Thyroid gland (tissue), 4 donors: ENCODE measurements at regions not wholly inside any gene's neighbourhood (a gene's known extent, or its start where the extent isn't known, plus 50 kb on each side); places are given as distances from the start of the nearest gene placed in this dataset.

ENCODE experiments used
- DNase-seq, 2 donors: peaks; one replicate each; pipeline ENCODE4 v3.0.0-alpha.2; 2019
- H3K27ac ChIP-seq, 3 donors: fragments of 200-600 bp; sonication (generic); 1 replicate in 2 of 3; 2 replicates in 1 of 3; pipeline ENCODE4 v1.5.1; 2016 to 2019; ENCODE audit warnings: mild to moderate bottlenecking in 1 of 3, moderate library complexity in 1 of 3
- H3K27me3 ChIP-seq: fragments of 200-600 bp; sonication (generic); one replicate; pipeline ENCODE4 v1.5.1; 2019
- H3K36me3 ChIP-seq, 2 donors: fragments of 200-600 bp; sonication (generic); one replicate each; pipeline ENCODE4 v1.5.1; 2016 to 2019
- H3K4me1 ChIP-seq, 2 donors: fragments of 200-600 bp; sonication (generic); one replicate each; pipeline ENCODE4 v1.5.1; 2017 to 2019
- H3K4me3 ChIP-seq, 3 donors: fragments of 200-600 bp; sonication (generic); replicated peaks in 1 of 3; 1 replicate in 2 of 3; 2 replicates in 1 of 3; pipeline ENCODE4 v1.5.1; 2016; ENCODE audit warnings: mild to moderate bottlenecking in 1 of 3
- H3K9me3 ChIP-seq: fragments of 200-600 bp; sonication (generic); one replicate; pipeline ENCODE4 v1.5.1; 2017
- POLR2A ChIP-seq, 2 donors: fragments of 450-650 bp; IDR thresholded peaks; one replicate each; pipeline ENCODE4 v1.6.1; 2017; ENCODE audit warnings: antibody characterized with exemption in 2 of 2, mild to moderate bottlenecking in 2 of 2, moderate library complexity in 1 of 2
- WGBS, 2 donors: methylation state at CpG; one replicate each; pipeline ENCODE4 v1.1.5; 2017; 5-methylcytosine and 5-hydroxymethylcytosine counted together
- intact Hi-C: fragments of 100-400 bp; cut with DNase I; formaldehyde crosslinking; loops from one replicate; pipeline ENCODE4 v1.15.1; 2023
- TF ChIP-seq, protein P1 (sequence below), 6 experiments: fragments of 200-600 bp in 3 of 6; fragments of 450-650 bp in 3 of 6; sonication (generic) in 3 of 6; IDR thresholded peaks; one replicate each; pipeline ENCODE4 v1.5.1; 2016 to 2019; ENCODE audit warnings: antibody characterized with exemption in 6 of 6, mild to moderate bottlenecking in 2 of 6, inconsistent platforms in 1 of 6, moderate library complexity in 1 of 6

DNA sequence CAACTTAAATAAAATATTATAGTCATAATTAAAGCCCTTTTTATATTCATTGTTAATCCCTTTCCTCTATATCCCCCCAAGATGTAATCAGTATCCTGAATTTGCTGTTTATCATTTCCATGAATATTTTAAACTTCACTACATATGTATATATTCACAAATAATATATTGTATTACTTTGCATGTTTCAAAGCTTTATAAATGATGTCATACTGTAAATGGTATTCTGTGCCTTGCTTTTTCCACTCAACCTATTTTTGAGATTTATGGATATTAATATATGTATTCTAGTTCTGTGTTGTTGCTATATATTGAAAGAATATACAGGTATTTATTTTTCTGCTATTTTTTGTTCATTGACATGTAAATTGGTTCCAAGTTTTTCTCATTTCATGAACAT is 173.1 kb downstream of the CCDC71L start:
- TF ChIP-seq, protein P1, sequence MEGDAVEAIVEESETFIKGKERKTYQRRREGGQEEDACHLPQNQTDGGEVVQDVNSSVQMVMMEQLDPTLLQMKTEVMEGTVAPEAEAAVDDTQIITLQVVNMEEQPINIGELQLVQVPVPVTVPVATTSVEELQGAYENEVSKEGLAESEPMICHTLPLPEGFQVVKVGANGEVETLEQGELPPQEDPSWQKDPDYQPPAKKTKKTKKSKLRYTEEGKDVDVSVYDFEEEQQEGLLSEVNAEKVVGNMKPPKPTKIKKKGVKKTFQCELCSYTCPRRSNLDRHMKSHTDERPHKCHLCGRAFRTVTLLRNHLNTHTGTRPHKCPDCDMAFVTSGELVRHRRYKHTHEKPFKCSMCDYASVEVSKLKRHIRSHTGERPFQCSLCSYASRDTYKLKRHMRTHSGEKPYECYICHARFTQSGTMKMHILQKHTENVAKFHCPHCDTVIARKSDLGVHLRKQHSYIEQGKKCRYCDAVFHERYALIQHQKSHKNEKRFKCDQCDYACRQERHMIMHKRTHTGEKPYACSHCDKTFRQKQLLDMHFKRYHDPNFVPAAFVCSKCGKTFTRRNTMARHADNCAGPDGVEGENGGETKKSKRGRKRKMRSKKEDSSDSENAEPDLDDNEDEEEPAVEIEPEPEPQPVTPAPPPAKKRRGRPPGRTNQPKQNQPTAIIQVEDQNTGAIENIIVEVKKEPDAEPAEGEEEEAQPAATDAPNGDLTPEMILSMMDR (IDR thresholded peaks at IDR 0.05), result no peak
- TF ChIP-seq POLR2A (IDR thresholded peaks at IDR 0.05), result no peak
- H3K36me3 ChIP-seq, result no peaks in the 10 kb centered on the region
- no peak overlapping the region for H3K4me3 ChIP-seq
- DNase-seq, result no peak
- no peaks in the 10 kb centered on the region for H3K27me3 ChIP-seq
- peaks cover 5 to 22% of the 10 kb centered on the region in 2 donors for H3K4me1 ChIP-seq
- H3K9me3 ChIP-seq, result no peaks in the 10 kb centered on the region
- no peak overlapping the region for H3K27ac ChIP-seq
- intact Hi-C loops, result no loop called here

DNA sequence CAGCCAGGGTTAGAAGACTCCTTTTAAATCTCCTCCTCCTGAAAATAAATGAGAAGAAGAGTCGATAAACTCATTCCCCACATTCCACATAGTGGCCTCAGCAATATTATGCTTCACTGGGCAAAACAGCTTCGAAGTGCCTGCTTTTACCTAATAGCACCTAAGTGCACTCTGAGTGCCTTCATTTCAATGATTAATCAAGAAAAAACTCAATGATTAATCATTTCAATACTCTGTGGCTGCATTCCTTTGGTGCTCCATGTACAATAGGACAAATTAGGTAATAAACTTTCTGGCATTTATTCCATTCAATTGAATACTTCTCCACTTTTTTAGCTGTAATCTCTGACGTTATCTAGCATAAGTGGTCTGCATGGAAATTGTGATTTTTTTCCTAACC is 174.6 kb downstream of the CCDC71L start:
- Histone ChIP-seq H3K27me3 (no peaks in the 10 kb centered on the region), H3K27ac (no peak overlapping the region), H3K36me3 (no peaks in the 10 kb centered on the region), H3K4me3 (no peak overlapping the region), H3K4me1 (peaks cover 5 to 22% of the 10 kb centered on the region in 2 donors), H3K9me3 (no peaks in the 10 kb centered on the region)
- 25 to 28% methylated on average over 3 of the region's 3 CpGs for WGBS, 2 donors
- DNase-seq, result no peak
- TF ChIP-seq, protein P1 (IDR thresholded peaks at IDR 0.05), result no peak
- no peak for TF ChIP-seq POLR2A (IDR thresholded peaks at IDR 0.05)
- intact Hi-C loops, result no loop called here

DNA sequence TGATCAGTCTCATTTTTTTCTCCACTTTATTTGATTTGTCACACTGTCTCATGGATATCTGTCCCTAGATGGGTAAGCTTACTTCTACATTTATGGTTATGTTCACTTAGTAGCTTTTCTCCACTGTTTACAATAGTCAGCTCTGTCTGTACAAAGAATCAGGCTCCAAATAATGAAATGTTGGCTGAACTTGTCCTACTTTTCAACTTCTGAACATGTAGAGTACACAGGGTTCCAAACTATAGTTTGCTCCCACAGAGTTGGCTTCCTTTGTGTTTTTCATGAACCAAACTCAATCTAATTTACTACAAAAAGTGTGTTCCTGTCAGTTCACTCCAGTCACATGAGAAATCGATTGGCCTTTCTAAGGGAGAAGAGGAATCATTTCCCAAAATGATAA is 175.0 kb downstream of the CCDC71L start:
- Histone ChIP-seq H3K4me3 (no peak overlapping the region), H3K27me3 (no peaks in the 10 kb centered on the region), H3K9me3 (no peaks in the 10 kb centered on the region), H3K4me1 (peaks cover 5 to 22% of the 10 kb centered on the region in 2 donors), H3K27ac (no peak overlapping the region), H3K36me3 (no peaks in the 10 kb centered on the region)
- intact Hi-C loops, result no loop called here
- 56 to 61% methylated on average over 1 of the region's 1 CpG for WGBS, 2 donors
- TF ChIP-seq, protein P1 (IDR thresholded peaks at IDR 0.05), result no peak
- TF ChIP-seq POLR2A (IDR thresholded peaks at IDR 0.05), result no peak
- no peak for DNase-seq

DNA sequence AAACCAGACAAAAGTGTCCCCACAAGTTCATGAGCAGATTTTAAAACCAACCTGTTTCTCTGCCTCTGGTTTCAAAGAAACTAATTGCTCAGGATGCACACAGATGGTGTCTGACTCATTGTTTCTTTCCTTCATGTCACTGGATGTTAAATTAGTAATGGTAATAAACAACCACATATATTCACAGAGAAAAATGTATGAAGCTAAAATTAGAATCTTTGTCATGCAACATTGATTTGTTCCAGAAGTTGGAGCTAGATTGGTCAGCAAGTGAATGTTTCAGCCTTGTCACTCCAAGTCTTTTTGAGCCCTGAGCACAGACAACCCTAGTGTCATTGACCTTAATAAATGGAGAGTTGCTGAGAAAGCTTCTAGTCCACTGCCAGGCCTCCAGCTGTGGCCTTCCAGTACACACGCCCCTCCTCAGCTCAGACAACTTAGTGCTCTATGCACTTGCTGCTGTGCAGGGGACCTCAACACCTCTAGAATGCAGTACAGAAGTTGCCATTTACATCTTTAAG is 175.9 kb downstream of the CCDC71L start:
- WGBS, 2 donors, result 89 to 90% methylated on average over 1 of the region's 1 CpG
- H3K36me3 ChIP-seq, result no peaks in the 10 kb centered on the region
- H3K27me3 ChIP-seq, result no peaks in the 10 kb centered on the region
- H3K4me3 ChIP-seq, result no peak overlapping the region
- no peak overlapping the region for H3K27ac ChIP-seq
- intact Hi-C loops, result no loop called here
- no peaks in the 10 kb centered on the region for H3K9me3 ChIP-seq
- peaks cover 5 to 22% of the 10 kb centered on the region in 2 donors for H3K4me1 ChIP-seq
- no peak for DNase-seq
- no peak for TF ChIP-seq POLR2A (IDR thresholded peaks at IDR 0.05)

DNA sequence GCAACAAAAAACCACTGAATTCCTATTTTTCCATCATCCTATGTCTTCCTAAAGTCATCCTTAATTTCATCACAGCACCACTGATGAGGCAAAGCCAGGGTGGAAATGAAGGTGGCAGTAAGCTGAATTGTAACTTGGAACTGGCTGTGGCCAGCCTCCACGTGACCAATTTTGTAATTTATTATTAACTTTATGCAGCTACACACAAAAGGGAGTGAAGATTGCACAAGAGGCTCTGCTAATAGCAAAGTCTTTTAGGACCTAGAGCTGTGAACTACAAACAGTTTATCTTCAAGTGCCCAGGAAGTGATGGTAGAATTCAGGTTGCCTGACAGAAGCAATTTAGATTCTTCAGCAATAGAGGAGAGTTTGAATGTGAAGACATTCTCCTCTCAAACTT is 176.4 kb downstream of the CCDC71L start:
- peaks cover 5 to 22% of the 10 kb centered on the region in 2 donors for H3K4me1 ChIP-seq
- intact Hi-C loops, result no loop called here
- WGBS, 2 donors, result 67 to 70% methylated on average over 1 of the region's 1 CpG
- H3K27ac ChIP-seq, result no peak overlapping the region
- no peaks in the 10 kb centered on the region for H3K36me3 ChIP-seq
- no peak overlapping the region for H3K4me3 ChIP-seq
- H3K27me3 ChIP-seq, result no peaks in the 10 kb centered on the region
- TF ChIP-seq, protein P1 (IDR thresholded peaks at IDR 0.05), result no peak
- no peak for TF ChIP-seq POLR2A (IDR thresholded peaks at IDR 0.05)
- no peaks in the 10 kb centered on the region for H3K9me3 ChIP-seq
- DNase-seq, result no peak

DNA sequence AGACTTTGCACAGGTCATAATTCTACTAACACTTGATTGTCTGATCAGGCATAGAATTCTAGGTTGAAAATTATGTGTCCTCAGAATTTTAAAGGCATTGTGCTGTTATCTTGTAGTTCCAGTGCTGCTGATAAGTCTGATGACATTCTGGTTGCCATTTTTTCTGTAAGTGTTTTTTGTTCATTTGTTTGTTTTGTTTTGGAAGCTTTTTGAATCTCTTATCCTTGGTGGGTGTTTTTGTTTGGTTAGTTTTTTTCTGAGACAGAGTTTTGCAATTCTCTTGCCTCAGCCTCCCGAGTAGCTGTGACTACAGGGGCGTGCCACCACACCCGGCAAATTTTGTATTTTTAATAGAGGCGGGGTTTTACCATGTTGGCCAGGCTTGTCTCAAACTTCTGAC is 178.9 kb downstream of the CCDC71L start:
- WGBS, 2 donors, result 94% methylated on average over 4 of the region's 4 CpGs

More for the DNA sequence above, 178.9 kb downstream of the CCDC71L start:
- no peak overlapping the region for H3K4me3 ChIP-seq
- H3K27ac ChIP-seq, result no peak overlapping the region
- no peak for TF ChIP-seq POLR2A (IDR thresholded peaks at IDR 0.05)
- TF ChIP-seq, protein P1 (IDR thresholded peaks at IDR 0.05), result no peak
- H3K9me3 ChIP-seq, result no peaks in the 10 kb centered on the region
- DNase-seq, result no peak
- intact Hi-C loops, result no loop called here
- H3K27me3 ChIP-seq, result no peaks in the 10 kb centered on the region
- peaks cover 5 to 22% of the 10 kb centered on the region in 2 donors for H3K4me1 ChIP-seq
- H3K36me3 ChIP-seq, result no peaks in the 10 kb centered on the region
